K562 (cell line): ENCODE measurements at regions not wholly inside any gene's neighbourhood (a gene's known extent, or its start where the extent isn't known, plus 50 kb on each side); places are given as distances from the start of the nearest gene placed in this dataset.

Source experiments
- ATAC-seq: fragments of 200-7000 bp; cut with Tn5 transposase; 3 replicates; pipeline ENCODE4 v1.9.1; 2020; ENCODE audit warnings: moderate library complexity
- BruUV-seq: library from RNA; stranded (reverse); fragments of 400-500 nt; replicated peaks from 2 replicates; lab custom pipeline; 2021; lab: Mats Ljungman, UMichigan
- CTCF ChIA-PET: fragments of 300-600 bp; formaldehyde crosslinking; extraction: SDS; loops from one replicate; lab custom pipeline; 2021; ENCODE audit warnings: low intra/inter-chr PET ratio; lab: Yijun Ruan, JAX
- POLR2A ChIA-PET: fragments of 300-600, 350-650 bp; sonication (Branson Sonifier 250); formaldehyde crosslinking; extraction: SDS; loops from one replicate; lab custom pipeline; 2021; ENCODE audit warnings: antibody characterized with exemption, inconsistent platforms; lab: Yijun Ruan, JAX
- DNase-seq, 4 experiments: peaks; one replicate each; pipeline versions ENCODE4 v3.0.0 to v3.0.0-alpha.2; 2011 to 2018; ENCODE audit warnings: low spot score in 3 of 4, mixed read lengths in 3 of 4; ENCODE audit errors: extremely low read depth in 1 of 4
- FAIRE-seq: peaks from 2 replicates; lab custom pipeline; 2011; peaks lifted over from hg19 to GRCh38; lab: Jason Lieb, UNC
- H2AFZ ChIP-seq: 2 replicates; pipeline ENCODE4 v1.6.0; 2011; ENCODE audit warnings: low read depth, low read length, control low read depth, inconsistent platforms
- H3K27ac ChIP-seq: fragments of 200-600 bp; 3 replicates; pipeline ENCODE4 v1.8.0; 2011; ENCODE audit warnings: low read depth, mild to moderate bottlenecking, control low read depth, inconsistent platforms, low read length, moderate library complexity, mixed read lengths; ENCODE audit errors: extremely low read depth
- H3K27me3 ChIP-seq, 2 experiments: fragments of 300-600 bp in 1 of 2; 2 replicates in 1 of 2; 3 replicates in 1 of 2; pipeline versions ENCODE4 v1.6.0 to v1.8.0; 2011; ENCODE audit warnings: inconsistent platforms in 2 of 2, low read length in 2 of 2, mild to moderate bottlenecking in 1 of 2, mixed read lengths in 1 of 2, moderate library complexity in 1 of 2; ENCODE audit not compliant: control insufficient read depth in 2 of 2, insufficient read depth in 2 of 2
- H3K36me3 ChIP-seq: fragments of 300-600 bp; 3 replicates; pipeline ENCODE4 v1.8.0; 2011; ENCODE audit warnings: mild to moderate bottlenecking, low read length, inconsistent platforms; ENCODE audit not compliant: control insufficient read depth, insufficient read depth
- H3K4me1 ChIP-seq, 2 experiments: fragments of 200-600 bp in 1 of 2; replicated peaks in 1 of 2; 2 replicates in 1 of 2; 3 replicates in 1 of 2; pipeline versions ENCODE4 v1.5.1 to v1.8.0; 2011; ENCODE audit warnings: inconsistent platforms in 2 of 2, low read length in 2 of 2, mild to moderate bottlenecking in 1 of 2, mixed read lengths in 1 of 2, moderate library complexity in 1 of 2; ENCODE audit not compliant: control insufficient read depth in 2 of 2, insufficient read depth in 2 of 2
- H3K4me2 ChIP-seq: 2 replicates; pipeline ENCODE4 v1.6.1; 2011; ENCODE audit warnings: low read length, control low read depth, inconsistent platforms, mixed read lengths; ENCODE audit not compliant: insufficient read depth
- H3K4me3 ChIP-seq: fragments of 200-600 bp; sonication (generic), shearing (Covaris generic); 2 replicates; pipeline ENCODE4 v1.5.1; 2016; ENCODE audit warnings: control low read depth, inconsistent platforms
- H3K79me2 ChIP-seq: fragments of 200-600 bp; 3 replicates; pipeline ENCODE4 v1.8.0; 2011; ENCODE audit warnings: low read length, inconsistent platforms; ENCODE audit not compliant: control insufficient read depth, insufficient read depth
- H3K9ac ChIP-seq, 2 experiments: 2 replicates each; pipeline versions ENCODE4 v1.6.0 to v1.6.1; 2011; ENCODE audit warnings: low read depth in 2 of 2, low read length in 2 of 2, control low read depth in 1 of 2, inconsistent platforms in 1 of 2, mild to moderate bottlenecking in 1 of 2, mixed read lengths in 1 of 2; ENCODE audit not compliant: insufficient read depth in 1 of 2
- H3K9me1 ChIP-seq: one replicate; pipeline ENCODE4 v1.6.0; 2011; ENCODE audit warnings: inconsistent platforms, mild to moderate bottlenecking, low read length, moderate library complexity; ENCODE audit not compliant: control insufficient read depth, insufficient read depth
- H3K9me3 ChIP-seq: replicated peaks from 2 replicates; pipeline ENCODE4 v1.5.1; 2011; ENCODE audit warnings: low read depth, low read length, inconsistent platforms; ENCODE audit not compliant: control insufficient read depth, insufficient read depth
- H4K20me1 ChIP-seq: replicated peaks from 2 replicates; pipeline ENCODE4 v1.6.1; 2011; ENCODE audit warnings: low read length, inconsistent platforms, mixed read lengths; ENCODE audit not compliant: control insufficient read depth, insufficient read depth
- CHD1 ChIP-seq: fragments of 200-600 bp; sonication (generic); IDR thresholded peaks from one replicate; pipeline ENCODE4 v1.6.1; 2012; ENCODE audit warnings: mild to moderate bottlenecking, moderate library complexity, low read length, inconsistent platforms
- CHD7 ChIP-seq: fragments of 200-600 bp; sonication (generic); IDR thresholded peaks from one replicate; pipeline ENCODE4 v1.6.1; 2012; ENCODE audit warnings: mild to moderate bottlenecking, low read depth, low read length, inconsistent platforms
- ESRRB ChIP-seq: fragments of 250-450 bp; sonication (Bioruptor Pico); IDR thresholded peaks from 2 replicates; pipeline ENCODE4 v1.5.0; 2020; ENCODE audit warnings: mild to moderate bottlenecking, moderate library complexity, borderline replicate concordance
- EWSR1 ChIP-seq: fragments of 450-650 bp; IDR thresholded peaks from 2 replicates; pipeline ENCODE4 v1.6.1; 2018; ENCODE audit warnings: borderline replicate concordance, mild to moderate bottlenecking, low read depth, moderate library complexity; ENCODE audit not compliant: partially characterized antibody
- HDAC2 ChIP-seq: fragments of 450-650 bp; IDR thresholded peaks from 2 replicates; pipeline ENCODE4 v1.6.1; 2016; ENCODE audit warnings: mild to moderate bottlenecking
- TAF15 ChIP-seq: fragments of 200-400 bp; formaldehyde crosslinking; IDR thresholded peaks from 2 replicates; pipeline ENCODE4 v1.6.1; 2017; ENCODE audit warnings: mild to moderate bottlenecking, low read depth, low read length, moderate library complexity
- WGBS: fragments of 100-300 bp; shearing (Covaris generic); methylation state at CpG from one replicate; pipeline ENCODE4 v1.1.6; 2016; ENCODE audit warnings: low coverage, mixed read lengths; ENCODE audit not compliant: insufficient coverage; ENCODE audit errors: missing lambda C conversion rate; 5-methylcytosine and 5-hydroxymethylcytosine counted together
- in situ Hi-C: fragments of 300-500 bp; cut with MboI; formaldehyde crosslinking; loops from 4 replicates; pipeline ENCODE4 v1.15.0; 2018; ENCODE audit warnings: inconsistent platforms, mixed read lengths
- intact Hi-C: fragments of 100-400 bp; cut with micrococcal nuclease; formaldehyde crosslinking; loops from 2 replicates; pipeline ENCODE4 v1.14.2; 2022
- TF ChIP-seq, protein P1 (sequence below): sonication (generic); formaldehyde crosslinking; IDR thresholded peaks from 2 replicates; pipeline ENCODE4 v1.9.0; 2022; ENCODE audit warnings: mild to moderate bottlenecking, missing genetic modification reagents
- TF ChIP-seq, protein P2 (sequence below): fragments of 250-450 bp; sonication (Bioruptor Pico); IDR thresholded peaks from 2 replicates; pipeline ENCODE4 v1.8.0; 2021; ENCODE audit warnings: mild to moderate bottlenecking, moderate library complexity

DNA sequence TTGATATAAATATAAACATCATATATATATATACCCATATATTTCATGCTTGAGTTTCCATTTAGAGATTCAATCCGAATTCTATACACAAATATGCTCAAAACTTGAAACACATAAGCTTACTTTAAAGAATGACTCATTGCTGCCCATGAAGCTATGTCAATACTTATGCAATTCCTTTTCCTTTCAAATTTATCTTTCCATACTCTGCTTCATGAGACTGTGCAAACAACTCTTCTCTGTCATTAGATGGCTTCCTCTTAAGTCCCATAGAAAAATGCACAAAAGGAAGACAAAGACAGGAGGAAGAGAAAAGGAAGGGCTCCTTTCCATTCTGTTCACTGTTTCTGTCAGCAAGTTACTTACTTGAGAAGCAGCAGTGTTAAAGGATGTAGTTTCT, 895.7 kb upstream of the SORCS1 start:
- ChIA-PET POLR2A (no interaction called here), CTCF (no interaction called here)
- in situ Hi-C loops = no loop called here
- 0% methylated on average over 1 of the region's 1 CpG for WGBS
- no peak for DNase-seq
- BruUV-seq = no TSS peak
- TF ChIP-seq TAF15 = no peak
- no peak for TF ChIP-seq ESRRB (CRISPR knock-in tag)
- no peak for TF ChIP-seq CHD1
- TF ChIP-seq HDAC2 = no peak
- no peak for TF ChIP-seq EWSR1
- no peak for TF ChIP-seq CHD7
- TF ChIP-seq, protein P1, sequence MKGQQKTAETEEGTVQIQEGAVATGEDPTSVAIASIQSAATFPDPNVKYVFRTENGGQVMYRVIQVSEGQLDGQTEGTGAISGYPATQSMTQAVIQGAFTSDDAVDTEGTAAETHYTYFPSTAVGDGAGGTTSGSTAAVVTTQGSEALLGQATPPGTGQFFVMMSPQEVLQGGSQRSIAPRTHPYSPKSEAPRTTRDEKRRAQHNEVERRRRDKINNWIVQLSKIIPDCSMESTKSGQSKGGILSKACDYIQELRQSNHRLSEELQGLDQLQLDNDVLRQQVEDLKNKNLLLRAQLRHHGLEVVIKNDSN (CRISPR knock-in tag) = no peak
- TF ChIP-seq, protein P2, sequence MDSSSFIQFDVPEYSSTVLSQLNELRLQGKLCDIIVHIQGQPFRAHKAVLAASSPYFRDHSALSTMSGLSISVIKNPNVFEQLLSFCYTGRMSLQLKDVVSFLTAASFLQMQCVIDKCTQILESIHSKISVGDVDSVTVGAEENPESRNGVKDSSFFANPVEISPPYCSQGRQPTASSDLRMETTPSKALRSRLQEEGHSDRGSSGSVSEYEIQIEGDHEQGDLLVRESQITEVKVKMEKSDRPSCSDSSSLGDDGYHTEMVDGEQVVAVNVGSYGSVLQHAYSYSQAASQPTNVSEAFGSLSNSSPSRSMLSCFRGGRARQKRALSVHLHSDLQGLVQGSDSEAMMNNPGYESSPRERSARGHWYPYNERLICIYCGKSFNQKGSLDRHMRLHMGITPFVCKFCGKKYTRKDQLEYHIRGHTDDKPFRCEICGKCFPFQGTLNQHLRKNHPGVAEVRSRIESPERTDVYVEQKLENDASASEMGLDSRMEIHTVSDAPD (CRISPR knock-in tag) = no peak
- TF ChIP-seq, all 486 proteins: peak for 0
- no peaks in the 10 kb centered on the region for H3K9me1 ChIP-seq
- no peaks in the 10 kb centered on the region for H3K4me1 ChIP-seq
- intact Hi-C loops = no loop called here
- H3K9me3 ChIP-seq = no peaks in the 10 kb centered on the region
- no peak for FAIRE-seq
- H3K4me2 ChIP-seq = no peak overlapping the region
- H4K20me1 ChIP-seq = no peaks in the 10 kb centered on the region
- no peaks in the 10 kb centered on the region for H3K79me2 ChIP-seq
- H3K27ac ChIP-seq = no peak overlapping the region
- H3K36me3 ChIP-seq = no peaks in the 10 kb centered on the region
- no peak for ATAC-seq
- no peak overlapping the region for H2AFZ ChIP-seq
- no peak overlapping the region for H3K9ac ChIP-seq
- H3K4me3 ChIP-seq = no peak overlapping the region
- H3K27me3 ChIP-seq = no peaks in the 10 kb centered on the region
